Adrenal gland (tissue), 9 donors: ENCODE measurements at regions not wholly inside any gene's neighbourhood (a gene's known extent, or its start where the extent isn't known, plus 50 kb on each side); places are given as distances from the start of the nearest gene placed in this dataset.

Experiments
- DNase-seq, 7 donors: peaks; one replicate each; pipeline ENCODE4 v3.0.0-alpha.2; 2019 to 2020
- H3K27ac ChIP-seq, 5 donors: fragments of 200-600 bp; sonication (generic) in 4 of 5; 1 replicate in 3 of 5; 2 replicates in 2 of 5; pipeline versions ENCODE4 v1.5.1 to v1.8.0; 2016 to 2020; ENCODE audit warnings: mild to moderate bottlenecking in 1 of 5
- H3K27me3 ChIP-seq: fragments of 200-600 bp; 2 replicates; pipeline ENCODE4 v1.8.0; 2021
- H3K36me3 ChIP-seq, 2 donors: fragments of 200-600 bp; replicated peaks in 1 of 2; 1 replicate in 1 of 2; 2 replicates in 1 of 2; pipeline versions ENCODE4 v1.5.1 to v1.8.0; 2018 to 2022
- H3K4me1 ChIP-seq, 2 donors: fragments of 200-600 bp; replicated peaks in 1 of 2; 1 replicate in 1 of 2; 2 replicates in 1 of 2; pipeline versions ENCODE4 v1.5.1 to v1.8.0; 2018 to 2021
- H3K4me3 ChIP-seq, 4 donors: fragments of 200-600 bp; sonication (generic) in 3 of 4; one replicate each; pipeline ENCODE4 v1.5.1; 2016 to 2018
- H3K9me3 ChIP-seq, 3 donors: fragments of 200-600 bp; sonication (generic) in 1 of 3; replicated peaks in 1 of 3; 1 replicate in 2 of 3; 2 replicates in 1 of 3; pipeline versions ENCODE4 v1.5.1 to v1.8.0; 2016 to 2021
- POLR2A ChIP-seq, 2 donors: fragments of 450-650 bp; IDR thresholded peaks; one replicate each; pipeline ENCODE4 v1.6.1; 2017; ENCODE audit warnings: antibody characterized with exemption in 2 of 2, mild to moderate bottlenecking in 2 of 2, moderate library complexity in 1 of 2
- WGBS, 4 donors: extraction: QIAGEN DNeasy Blood & Tissue Kit in 2 of 4; methylation state at CpG; one replicate each; pipeline versions ENCODE4 v1.1.5 to v1.1.7; 2013 to 2017; 5-methylcytosine and 5-hydroxymethylcytosine counted together
- intact Hi-C, 2 donors: fragments of 100-400 bp; cut with DNase I; formaldehyde crosslinking; loops; one replicate each; pipeline versions ENCODE4 v1.14.1 to v1.15.0; 2022 to 2023
- TF ChIP-seq, protein P1 (sequence below), 6 experiments: fragments of 450-650 bp in 4 of 6; fragments of 200-600 bp in 2 of 6; sonication (generic) in 1 of 6; IDR thresholded peaks; 1 replicate in 5 of 6; 2 replicates in 1 of 6; pipeline versions ENCODE4 v1.5.1 to v1.8.0; 2016 to 2021; ENCODE audit warnings: antibody characterized with exemption in 6 of 6, mild to moderate bottlenecking in 2 of 6, moderate library complexity in 1 of 6
- donor health status: healthy with polysubstance abuse.
- donor health status: Bipolar disorder and iron deficiency.
- donor health status: DM: yes; HTN: yes; CAD: no.
- donor health status: DM: no; HTN: no; CAD: no.
- donor health status: DM: no; HTN: no; CAD: no.

DNA sequence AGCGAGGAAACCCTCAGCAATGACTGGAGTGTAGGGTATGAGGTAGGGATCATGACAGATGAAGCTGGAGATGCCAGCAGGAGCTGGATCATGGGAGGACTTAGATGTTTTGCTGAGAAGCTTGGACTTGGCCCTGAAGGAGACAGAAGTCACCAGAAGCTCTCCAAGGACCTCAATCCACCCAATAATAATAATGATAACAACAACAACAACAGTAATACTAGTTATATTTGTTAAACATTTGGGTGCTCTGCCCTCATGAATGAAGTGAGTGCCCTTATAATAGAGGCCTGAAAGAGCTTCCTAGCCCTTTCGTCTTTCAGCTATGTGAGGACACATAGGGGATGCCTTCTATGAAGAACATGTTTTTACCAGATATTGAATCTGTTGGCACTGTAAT lies 163.9 kb downstream of the DDX1 start:
- Histone ChIP-seq H3K27ac (no peak overlapping the region), H3K36me3 (no peaks in the 10 kb centered on the region), H3K4me3 (no peak overlapping the region), H3K27me3 (no peaks in the 10 kb centered on the region), H3K4me1 (no peaks in the 10 kb centered on the region), H3K9me3 (no peaks in the 10 kb centered on the region)
- WGBS, 4 donors: 82 to 94% (median 91%) methylated on average over 2 of the region's 2 CpGs
- TF ChIP-seq, protein P1, sequence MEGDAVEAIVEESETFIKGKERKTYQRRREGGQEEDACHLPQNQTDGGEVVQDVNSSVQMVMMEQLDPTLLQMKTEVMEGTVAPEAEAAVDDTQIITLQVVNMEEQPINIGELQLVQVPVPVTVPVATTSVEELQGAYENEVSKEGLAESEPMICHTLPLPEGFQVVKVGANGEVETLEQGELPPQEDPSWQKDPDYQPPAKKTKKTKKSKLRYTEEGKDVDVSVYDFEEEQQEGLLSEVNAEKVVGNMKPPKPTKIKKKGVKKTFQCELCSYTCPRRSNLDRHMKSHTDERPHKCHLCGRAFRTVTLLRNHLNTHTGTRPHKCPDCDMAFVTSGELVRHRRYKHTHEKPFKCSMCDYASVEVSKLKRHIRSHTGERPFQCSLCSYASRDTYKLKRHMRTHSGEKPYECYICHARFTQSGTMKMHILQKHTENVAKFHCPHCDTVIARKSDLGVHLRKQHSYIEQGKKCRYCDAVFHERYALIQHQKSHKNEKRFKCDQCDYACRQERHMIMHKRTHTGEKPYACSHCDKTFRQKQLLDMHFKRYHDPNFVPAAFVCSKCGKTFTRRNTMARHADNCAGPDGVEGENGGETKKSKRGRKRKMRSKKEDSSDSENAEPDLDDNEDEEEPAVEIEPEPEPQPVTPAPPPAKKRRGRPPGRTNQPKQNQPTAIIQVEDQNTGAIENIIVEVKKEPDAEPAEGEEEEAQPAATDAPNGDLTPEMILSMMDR (IDR thresholded peaks at IDR 0.05): no peak
- no peak for TF ChIP-seq POLR2A (IDR thresholded peaks at IDR 0.05)
- peak in 1 of 7 donors; percentile 17 for DNase-seq
- intact Hi-C loops: no loop called here

DNA sequence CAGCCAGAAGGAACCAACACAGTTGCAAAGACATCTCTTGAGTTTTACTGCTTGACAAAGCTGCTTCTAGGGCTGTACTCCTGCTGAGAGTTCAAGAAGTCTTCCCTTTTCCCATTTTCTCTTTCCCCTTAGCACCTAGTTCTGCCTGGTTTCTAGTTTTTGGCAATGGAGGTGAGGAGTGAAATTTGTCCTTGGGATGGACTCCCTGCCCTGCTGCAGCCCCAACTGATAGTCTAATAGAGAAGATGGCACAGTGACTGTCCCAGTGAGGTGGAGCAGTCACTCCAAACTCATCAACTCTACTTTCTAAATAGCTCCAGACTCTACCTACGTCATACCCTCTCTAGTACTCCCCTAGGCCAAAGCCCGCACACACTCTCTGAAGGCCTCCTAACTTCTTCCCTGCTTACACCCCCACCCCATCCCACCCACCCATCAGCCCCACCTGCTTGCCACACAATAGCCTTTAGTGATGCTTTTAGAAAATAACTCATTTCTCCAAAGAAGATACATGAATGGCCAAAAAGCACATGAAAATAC lies 164.4 kb downstream of the DDX1 start:
- 90 to 95% (median 92%) methylated on average over 2 of the region's 2 CpGs for WGBS, 4 donors
- no peaks in the 10 kb centered on the region for H3K27me3 ChIP-seq
- H3K9me3 ChIP-seq: no peaks in the 10 kb centered on the region
- peak in 1 of 7 donors; percentile 3 for DNase-seq
- intact Hi-C loops: no loop called here
- TF ChIP-seq, protein P1 (IDR thresholded peaks at IDR 0.05): no peak
- no peak for TF ChIP-seq POLR2A (IDR thresholded peaks at IDR 0.05)
- H3K36me3 ChIP-seq: no peaks in the 10 kb centered on the region
- H3K27ac ChIP-seq: no peak overlapping the region
- H3K4me3 ChIP-seq: no peak overlapping the region
- H3K4me1 ChIP-seq: no peaks in the 10 kb centered on the region

DNA sequence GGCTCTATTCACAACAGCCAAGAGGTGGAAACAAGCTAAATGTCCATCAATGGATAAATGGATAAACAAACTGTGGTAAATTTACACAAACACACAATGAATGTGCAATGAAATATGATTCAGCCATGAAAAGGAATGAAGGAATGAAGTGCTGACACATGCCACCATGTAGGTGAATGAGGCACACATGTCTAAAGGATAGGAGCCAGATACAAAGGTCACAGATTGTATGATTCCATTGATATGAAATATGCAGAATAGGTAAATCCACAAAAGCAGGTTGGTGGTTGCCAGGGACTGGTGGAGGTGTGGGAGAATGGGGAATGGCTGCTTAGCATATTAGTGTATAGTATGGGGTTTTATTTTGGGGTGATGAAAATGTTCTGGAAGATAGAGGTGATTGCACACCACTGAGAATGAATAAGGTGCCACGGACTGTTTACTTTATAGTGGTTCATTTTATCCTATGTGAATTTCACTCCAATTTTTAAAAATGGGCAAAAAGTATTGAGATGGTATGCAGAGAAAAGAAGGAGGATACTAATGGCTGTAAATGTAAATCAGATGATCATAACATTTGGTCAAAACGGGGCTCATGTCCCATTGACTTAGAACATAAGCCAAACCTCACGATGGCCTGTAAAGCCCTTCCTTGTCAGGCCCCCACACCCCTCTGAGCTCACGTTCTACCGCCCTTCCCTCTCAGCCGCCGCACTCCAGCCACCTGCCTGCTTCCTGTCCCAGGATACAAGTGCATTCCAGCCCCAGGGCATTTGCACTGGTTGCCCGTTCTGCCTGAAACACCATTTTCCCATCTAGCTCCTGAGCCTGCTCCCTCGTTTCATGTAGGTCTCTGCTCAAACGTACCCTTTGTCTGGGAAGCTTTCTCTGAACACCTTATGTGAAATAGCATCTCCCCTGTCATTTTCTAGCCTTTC lies 165.5 kb downstream of the DDX1 start:
- TF ChIP-seq, protein P1 (IDR thresholded peaks at IDR 0.05): no peak
- TF ChIP-seq POLR2A (IDR thresholded peaks at IDR 0.05): no peak
- peak in 1 of 7 donors; percentile 15 for DNase-seq
- no peak overlapping the region for H3K4me3 ChIP-seq
- no peaks in the 10 kb centered on the region for H3K27me3 ChIP-seq
- H3K27ac ChIP-seq: no peak overlapping the region
- no peaks in the 10 kb centered on the region for H3K4me1 ChIP-seq
- H3K36me3 ChIP-seq: no peaks in the 10 kb centered on the region
- 85 to 89% (median 88%) methylated on average over 10 of the region's 10 CpGs for WGBS, 4 donors
- intact Hi-C loops: no loop called here
- H3K9me3 ChIP-seq: no peaks in the 10 kb centered on the region

DNA sequence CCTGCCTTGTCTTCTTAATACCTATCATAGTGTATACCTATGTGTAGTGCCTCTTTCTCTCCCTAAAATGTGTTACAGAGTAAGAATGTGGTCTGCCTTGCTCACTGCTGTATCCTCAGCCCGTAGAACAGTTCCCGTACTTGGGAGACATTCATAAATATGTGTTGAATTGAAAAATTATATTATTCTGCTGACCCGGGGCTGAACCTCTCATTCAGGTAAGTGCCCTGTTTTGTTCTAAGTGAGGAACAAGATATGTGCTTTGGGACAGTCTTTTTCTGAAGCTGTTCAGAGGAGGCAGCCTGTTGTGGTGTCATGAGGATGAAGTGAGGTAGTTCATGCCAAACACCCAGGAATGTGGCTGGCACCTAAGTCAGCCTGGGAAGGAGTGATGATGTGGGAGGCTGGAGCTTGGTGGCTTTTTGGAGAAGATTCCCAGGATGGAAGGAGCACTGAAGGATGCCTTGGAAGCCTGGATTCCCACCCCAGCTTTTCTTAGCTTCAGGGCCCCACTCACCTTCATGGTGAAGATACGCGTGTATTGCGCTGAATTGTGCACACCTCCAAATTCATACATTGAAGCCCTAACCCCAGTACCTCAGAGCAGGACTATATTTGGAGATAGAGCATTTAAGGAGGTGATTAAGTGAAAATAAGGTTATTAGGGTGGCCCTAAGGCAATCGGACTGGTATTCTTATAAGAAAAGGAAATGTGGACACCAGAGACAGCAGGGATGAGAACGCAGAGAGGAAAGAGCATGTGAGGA lies 166.3 kb downstream of the DDX1 start:
- H3K9me3 ChIP-seq: no peaks in the 10 kb centered on the region
- TF ChIP-seq, protein P1 (IDR thresholded peaks at IDR 0.05): no peak
- TF ChIP-seq POLR2A (IDR thresholded peaks at IDR 0.05): no peak
- no peak overlapping the region for H3K4me3 ChIP-seq
- no peak overlapping the region for H3K27ac ChIP-seq
- WGBS, 4 donors: 90 to 95% (median 92%) methylated on average over 8 of the region's 8 CpGs
- H3K27me3 ChIP-seq: no peaks in the 10 kb centered on the region
- H3K4me1 ChIP-seq: no peaks in the 10 kb centered on the region
- H3K36me3 ChIP-seq: no peaks in the 10 kb centered on the region
- intact Hi-C loops: no loop called here
- peak in 1 of 7 donors; percentile 6 for DNase-seq
